ENCODE measurements at regions not wholly inside any gene's neighbourhood (a gene's known extent, or its start where the extent isn't known, plus 50 kb on each side); places are given as distances from the start of the nearest gene placed in this dataset.

DNA sequence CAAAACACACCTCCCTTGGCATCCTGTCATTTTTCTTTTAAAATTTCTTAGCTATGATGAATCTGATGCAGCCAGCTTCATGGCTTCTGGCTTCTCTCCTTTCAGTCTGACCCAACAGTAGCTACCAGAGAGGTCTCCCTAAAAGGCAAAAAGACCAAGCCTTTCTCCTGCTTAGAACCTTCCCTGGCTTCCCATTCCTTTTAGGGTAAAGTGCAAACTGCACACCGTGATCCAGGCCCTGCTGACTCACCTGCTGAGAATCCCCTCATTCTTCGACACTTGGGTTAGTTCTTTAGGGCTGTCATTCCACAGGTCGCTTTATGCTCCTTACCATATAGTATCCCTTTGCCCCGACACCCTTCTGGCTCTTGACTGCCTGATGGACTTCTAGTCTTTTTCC lies 362.4 kb downstream of the MIAT start:
- TF ChIP-seq, protein P1, sequence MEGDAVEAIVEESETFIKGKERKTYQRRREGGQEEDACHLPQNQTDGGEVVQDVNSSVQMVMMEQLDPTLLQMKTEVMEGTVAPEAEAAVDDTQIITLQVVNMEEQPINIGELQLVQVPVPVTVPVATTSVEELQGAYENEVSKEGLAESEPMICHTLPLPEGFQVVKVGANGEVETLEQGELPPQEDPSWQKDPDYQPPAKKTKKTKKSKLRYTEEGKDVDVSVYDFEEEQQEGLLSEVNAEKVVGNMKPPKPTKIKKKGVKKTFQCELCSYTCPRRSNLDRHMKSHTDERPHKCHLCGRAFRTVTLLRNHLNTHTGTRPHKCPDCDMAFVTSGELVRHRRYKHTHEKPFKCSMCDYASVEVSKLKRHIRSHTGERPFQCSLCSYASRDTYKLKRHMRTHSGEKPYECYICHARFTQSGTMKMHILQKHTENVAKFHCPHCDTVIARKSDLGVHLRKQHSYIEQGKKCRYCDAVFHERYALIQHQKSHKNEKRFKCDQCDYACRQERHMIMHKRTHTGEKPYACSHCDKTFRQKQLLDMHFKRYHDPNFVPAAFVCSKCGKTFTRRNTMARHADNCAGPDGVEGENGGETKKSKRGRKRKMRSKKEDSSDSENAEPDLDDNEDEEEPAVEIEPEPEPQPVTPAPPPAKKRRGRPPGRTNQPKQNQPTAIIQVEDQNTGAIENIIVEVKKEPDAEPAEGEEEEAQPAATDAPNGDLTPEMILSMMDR (IDR thresholded peaks at IDR 0.05), result no peak
- TF ChIP-seq EZH2 (IDR thresholded peaks at IDR 0.05; ENCODE audit: borderline replicate concordance, insufficient read depth, low read depth, low read length, poor library complexity, severe bottlenecking), result no peak
- POLR2A ChIA-PET, result no interaction called here
- no peak overlapping the region for H3K4me2 ChIP-seq (replicated peaks; ENCODE audit: low read depth, low read length, poor library complexity, severe bottlenecking)

DNA sequence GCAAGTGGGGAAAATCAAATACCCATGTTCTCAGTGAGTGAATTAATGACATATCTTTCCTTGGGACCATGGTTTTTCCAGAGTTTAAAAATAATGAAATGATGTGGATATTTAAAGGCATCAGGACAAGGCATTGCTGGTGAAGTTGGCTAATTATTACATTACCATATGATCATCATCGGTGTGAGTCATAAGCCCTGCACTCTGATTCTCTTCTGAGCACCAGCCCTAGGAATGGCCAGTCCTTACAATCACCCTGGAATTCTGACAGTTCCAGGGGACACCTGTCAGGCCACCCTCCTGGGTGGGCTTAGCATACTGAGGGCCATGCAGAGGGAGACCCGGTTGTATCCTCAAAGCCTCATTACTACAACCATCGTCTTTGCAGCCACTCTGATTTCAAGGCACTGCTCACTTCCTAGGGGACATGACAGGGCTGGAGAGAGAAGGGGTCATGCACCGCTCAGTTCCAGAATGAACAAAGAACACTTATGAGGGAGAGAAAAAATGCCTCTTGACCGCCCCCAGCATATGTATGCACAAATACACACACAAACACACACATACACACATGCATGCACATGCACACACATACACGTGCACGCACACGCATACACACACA lies 365.0 kb downstream of the MIAT start:
- no CpG with 5 or more reads among the region's 8 CpGs for WGBS (ENCODE audit: insufficient coverage)
- no peak overlapping the region for H2AFZ ChIP-seq (ENCODE audit: insufficient read depth, low read depth, low read length, poor library complexity, severe bottlenecking)
- Mint-ChIP-seq H3K9me3 (ENCODE audit: insufficient read depth) (no peaks in the 10 kb centered on the region), H3K27ac (no peak overlapping the region), H3K4me3 (no peak overlapping the region), H3K27me3 (peaks cover 42% of the 10 kb centered on the region), H3K4me1 (no peaks in the 10 kb centered on the region)
- DNase-seq (no peak), ATAC-seq (ENCODE audit: low read depth) (no peak)
- no peak overlapping the region for H3K27ac ChIP-seq (ENCODE audit: low read length in 2 of 2)
- H4K20me1 ChIP-seq (ENCODE audit: control insufficient read depth, insufficient read depth, low read length, poor library complexity, severe bottlenecking), result no peaks in the 10 kb centered on the region
- POLR2A ChIA-PET, result no interaction called here
- no peaks in the 10 kb centered on the region for H3K9me3 ChIP-seq (ENCODE audit: control extremely low read depth in 1 of 3, control insufficient read depth in 2 of 3, insufficient read depth in 1 of 3, low read length in 2 of 3)
- no peaks in the 10 kb centered on the region for H3K79me2 ChIP-seq (ENCODE audit: control insufficient read depth, insufficient read depth, low read length)
- H3K4me2 ChIP-seq (replicated peaks; ENCODE audit: low read depth, low read length, poor library complexity, severe bottlenecking), result no peak overlapping the region
- CTCF ChIA-PET, result no interaction called here
- H3K36me3 ChIP-seq (replicated peaks in 1 of 2; ENCODE audit: control extremely low read depth in 1 of 2, control insufficient read depth in 1 of 2, extremely low read depth in 1 of 2, insufficient read depth in 2 of 2, low read length in 1 of 2), result no peaks in the 10 kb centered on the region
- H3K27me3 ChIP-seq (replicated peaks in 1 of 4; ENCODE audit: control extremely low read depth in 1 of 4, control insufficient read depth in 3 of 4, insufficient read depth in 4 of 4, low read length in 3 of 4), result peaks cover 0 to 4% (median 0%) of the 10 kb centered on the region in 4 experiments
- intact Hi-C loops (cut with micrococcal nuclease), result no loop called here
- no peaks in the 10 kb centered on the region for H3K4me1 ChIP-seq (ENCODE audit: control insufficient read depth in 2 of 2, insufficient read depth in 2 of 2, low read length in 2 of 2)
- H3K4me3 ChIP-seq (ENCODE audit: control extremely low read depth in 1 of 5, extremely low read depth in 1 of 5, insufficient read depth in 1 of 5, low read depth in 2 of 5, low read length in 4 of 5), result no peak overlapping the region
- H3K9ac ChIP-seq (ENCODE audit: low read length), result no peak overlapping the region
- TF ChIP-seq, protein P1 (IDR thresholded peaks at IDR 0.05), result no peak
- TF ChIP-seq EZH2 (IDR thresholded peaks at IDR 0.05; ENCODE audit: borderline replicate concordance, insufficient read depth, low read depth, low read length, poor library complexity, severe bottlenecking), result no peak

More for the DNA sequence above, 362.4 kb downstream of the MIAT start:
- DNase-seq, result no peak
- Mint-ChIP-seq H3K4me3 (no peak overlapping the region), H3K27ac (no peak overlapping the region), H3K4me1 (no peaks in the 10 kb centered on the region), H3K27me3 (peaks cover 42% of the 10 kb centered on the region), H3K9me3 (ENCODE audit: insufficient read depth) (no peaks in the 10 kb centered on the region)
- H3K4me1 ChIP-seq (ENCODE audit: control insufficient read depth in 2 of 2, insufficient read depth in 2 of 2, low read length in 2 of 2), result no peaks in the 10 kb centered on the region
- H3K4me3 ChIP-seq (ENCODE audit: control extremely low read depth in 1 of 5, extremely low read depth in 1 of 5, insufficient read depth in 1 of 5, low read depth in 2 of 5, low read length in 4 of 5), result no peak overlapping the region
- no peaks in the 10 kb centered on the region for H3K79me2 ChIP-seq (ENCODE audit: control insufficient read depth, insufficient read depth, low read length)
- WGBS (ENCODE audit: insufficient coverage), result 59% methylated on average over 3 of the region's 4 CpGs
- H4K20me1 ChIP-seq (ENCODE audit: control insufficient read depth, insufficient read depth, low read length, poor library complexity, severe bottlenecking), result no peaks in the 10 kb centered on the region
- H3K27ac ChIP-seq (ENCODE audit: low read length in 2 of 2), result no peak overlapping the region
- peaks cover 0 to 7% (median 0%) of the 10 kb centered on the region in 4 experiments for H3K27me3 ChIP-seq (replicated peaks in 1 of 4; ENCODE audit: control extremely low read depth in 1 of 4, control insufficient read depth in 3 of 4, insufficient read depth in 4 of 4, low read length in 3 of 4)
- H3K9ac ChIP-seq (ENCODE audit: low read length), result no peak overlapping the region
- CTCF ChIA-PET, result no interaction called here
- peaks cover 0 to 5% (median 0%) of the 10 kb centered on the region in 3 donors for H3K9me3 ChIP-seq (ENCODE audit: control extremely low read depth in 1 of 3, control insufficient read depth in 2 of 3, insufficient read depth in 1 of 3, low read length in 2 of 3)
- ATAC-seq (ENCODE audit: low read depth), result no peak
- H2AFZ ChIP-seq (ENCODE audit: insufficient read depth, low read depth, low read length, poor library complexity, severe bottlenecking), result no peak overlapping the region
- intact Hi-C loops (cut with micrococcal nuclease), result no loop called here
- no peaks in the 10 kb centered on the region for H3K36me3 ChIP-seq (replicated peaks in 1 of 2; ENCODE audit: control extremely low read depth in 1 of 2, control insufficient read depth in 1 of 2, extremely low read depth in 1 of 2, insufficient read depth in 2 of 2, low read length in 1 of 2)
